ENCODE measurements at regions not wholly inside any gene's neighbourhood (a gene's known extent, or its start where the extent isn't known, plus 50 kb on each side); places are given as distances from the start of the nearest gene placed in this dataset.

DNA sequence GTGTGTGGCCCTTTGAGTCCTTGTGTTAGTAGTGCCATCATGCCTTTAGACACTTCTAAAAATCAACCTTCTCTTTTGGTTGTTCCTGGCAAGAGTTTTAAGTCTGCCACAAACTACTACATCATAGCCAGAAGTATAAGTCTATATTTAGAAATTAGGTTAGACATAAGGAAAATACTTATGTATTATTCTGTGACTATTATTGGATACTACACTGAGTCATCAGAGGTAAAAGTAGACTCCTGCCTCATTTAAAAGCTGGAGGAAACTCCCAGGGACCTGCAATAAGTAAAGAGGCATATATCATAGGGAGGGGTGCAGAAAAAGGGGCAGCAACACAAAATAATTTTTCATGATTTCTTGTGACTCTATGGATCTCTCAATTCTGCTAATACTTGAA lies 99.4 kb upstream of the OSR1 start:
- no peak for TF ChIP-seq ARNT (IDR thresholded peaks at IDR 0.05)
- no peak for TF ChIP-seq L3MBTL2 (conservative IDR thresholded peaks at IDR 0.05)
- TF ChIP-seq, protein P1, sequence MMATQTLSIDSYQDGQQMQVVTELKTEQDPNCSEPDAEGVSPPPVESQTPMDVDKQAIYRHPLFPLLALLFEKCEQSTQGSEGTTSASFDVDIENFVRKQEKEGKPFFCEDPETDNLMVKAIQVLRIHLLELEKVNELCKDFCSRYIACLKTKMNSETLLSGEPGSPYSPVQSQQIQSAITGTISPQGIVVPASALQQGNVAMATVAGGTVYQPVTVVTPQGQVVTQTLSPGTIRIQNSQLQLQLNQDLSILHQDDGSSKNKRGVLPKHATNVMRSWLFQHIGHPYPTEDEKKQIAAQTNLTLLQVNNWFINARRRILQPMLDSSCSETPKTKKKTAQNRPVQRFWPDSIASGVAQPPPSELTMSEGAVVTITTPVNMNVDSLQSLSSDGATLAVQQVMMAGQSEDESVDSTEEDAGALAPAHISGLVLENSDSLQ (IDR thresholded peaks at IDR 0.05) = no peak
- no peak for TF ChIP-seq SP1 (IDR thresholded peaks at IDR 0.05)
- no peak for TF ChIP-seq SUZ12 (IDR thresholded peaks at IDR 0.05)
- no peak for TF ChIP-seq LEF1 (IDR thresholded peaks at IDR 0.05; ENCODE audit: borderline replicate concordance)
- TF ChIP-seq TARDBP (IDR thresholded peaks at IDR 0.05) = no peak
- TF ChIP-seq ZNF384 (IDR thresholded peaks at IDR 0.05) = no peak
- no peak for TF ChIP-seq NFRKB (IDR thresholded peaks at IDR 0.05)
- no peak for TF ChIP-seq FOXA1 (IDR thresholded peaks at IDR 0.05)
- TF ChIP-seq ELF4 (IDR thresholded peaks at IDR 0.05) = no peak
- no peak for TF ChIP-seq FOXM1 (IDR thresholded peaks at IDR 0.05; ENCODE audit: borderline replicate concordance)
- TF ChIP-seq HDGF (IDR thresholded peaks at IDR 0.05; ENCODE audit: borderline replicate concordance) = no peak
- no peak for TF ChIP-seq FOXK2 (IDR thresholded peaks at IDR 0.05)
- no peak for TF ChIP-seq BHLHE40 (IDR thresholded peaks at IDR 0.05; ENCODE audit: borderline replicate concordance)
- no peak for TF ChIP-seq CTBP1 (IDR thresholded peaks at IDR 0.05; ENCODE audit: borderline replicate concordance)
- CTCF ChIA-PET = interaction anchor here (0.9 kb wide), 1 partner anchor 470 kb away, joined by 3 read pairs; no protein-coding TSS in a partner anchor
- POLR2A ChIA-PET = no interaction called here
- DNase-seq (ENCODE audit: extremely low spot score) = no peak

DNA sequence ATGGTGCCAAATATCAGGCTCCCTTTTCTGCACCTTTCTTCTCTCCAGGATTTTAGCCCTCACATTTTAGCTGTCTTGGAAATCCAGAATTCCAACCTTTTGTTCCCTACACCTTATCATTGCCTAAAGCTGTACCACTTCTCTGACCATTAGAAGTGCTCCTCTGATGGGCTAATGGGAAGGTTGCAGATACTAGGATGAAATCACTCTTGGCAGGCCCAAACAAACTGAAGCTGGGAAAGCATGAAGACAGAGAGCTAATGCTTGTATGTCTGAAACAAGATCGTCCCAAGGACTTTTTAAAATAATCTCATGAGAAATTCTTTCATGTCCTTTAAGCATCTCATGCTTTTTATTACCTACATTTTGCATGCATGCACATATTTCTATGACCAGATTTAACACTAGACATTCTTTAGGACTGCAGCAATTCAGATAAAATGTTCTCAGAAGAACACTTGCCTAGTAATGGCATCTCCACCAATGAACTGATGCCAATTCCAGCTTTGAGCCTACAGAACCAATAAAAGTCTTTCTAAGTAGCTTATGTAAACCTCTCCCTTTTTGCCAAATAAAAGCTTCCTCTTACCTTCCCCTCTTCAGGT lies 98.4 kb upstream of the OSR1 start:
- ChIA-PET POLR2A (no interaction called here), CTCF (no interaction called here)
- DNase-seq (ENCODE audit: extremely low spot score) = no peak
- TF ChIP-seq ELF4 (IDR thresholded peaks at IDR 0.05) = no peak
- no peak for TF ChIP-seq ARNT (IDR thresholded peaks at IDR 0.05)
- no peak for TF ChIP-seq ZNF384 (IDR thresholded peaks at IDR 0.05)
- no peak for TF ChIP-seq FOXK2 (IDR thresholded peaks at IDR 0.05)
- TF ChIP-seq, protein P1 (IDR thresholded peaks at IDR 0.05) = no peak
- no peak for TF ChIP-seq BHLHE40 (IDR thresholded peaks at IDR 0.05; ENCODE audit: borderline replicate concordance)
- TF ChIP-seq CTBP1 (IDR thresholded peaks at IDR 0.05; ENCODE audit: borderline replicate concordance) = no peak
- TF ChIP-seq SUZ12 (IDR thresholded peaks at IDR 0.05) = no peak
- TF ChIP-seq NFRKB (IDR thresholded peaks at IDR 0.05) = no peak
- no peak for TF ChIP-seq LEF1 (IDR thresholded peaks at IDR 0.05; ENCODE audit: borderline replicate concordance)
- TF ChIP-seq FOXM1 (IDR thresholded peaks at IDR 0.05; ENCODE audit: borderline replicate concordance) = no peak
- no peak for TF ChIP-seq HDGF (IDR thresholded peaks at IDR 0.05; ENCODE audit: borderline replicate concordance)
- no peak for TF ChIP-seq TARDBP (IDR thresholded peaks at IDR 0.05)
- no peak for TF ChIP-seq L3MBTL2 (conservative IDR thresholded peaks at IDR 0.05)
- TF ChIP-seq FOXA1 (IDR thresholded peaks at IDR 0.05) = no peak
- TF ChIP-seq SP1 (IDR thresholded peaks at IDR 0.05) = no peak

DNA sequence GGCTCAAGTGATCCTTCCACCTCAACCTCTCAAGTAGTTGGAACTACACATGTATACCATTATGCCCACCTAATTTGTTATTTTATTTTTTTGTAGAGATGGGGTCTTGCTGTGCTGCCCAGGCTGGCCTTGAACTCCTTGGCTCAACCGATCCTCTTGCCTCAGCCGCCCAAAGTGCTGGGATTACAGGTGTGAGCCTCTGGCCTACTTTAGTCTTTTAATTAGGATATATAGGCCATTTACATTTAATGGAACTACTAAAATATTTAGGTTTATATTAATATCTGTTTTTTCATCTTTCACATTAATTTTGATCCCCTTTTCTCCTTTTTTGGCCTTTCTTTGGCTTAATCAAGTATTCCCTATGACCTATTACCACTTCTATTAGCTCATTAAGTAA lies 95.7 kb upstream of the OSR1 start:
- POLR2A ChIA-PET = no interaction called here
- TF ChIP-seq ARNT (IDR thresholded peaks at IDR 0.05) (no peak), TARDBP (IDR thresholded peaks at IDR 0.05) (no peak), NFRKB (IDR thresholded peaks at IDR 0.05) (no peak), BHLHE40 (IDR thresholded peaks at IDR 0.05; ENCODE audit: borderline replicate concordance) (no peak), CTBP1 (IDR thresholded peaks at IDR 0.05; ENCODE audit: borderline replicate concordance) (no peak), FOXA1 (IDR thresholded peaks at IDR 0.05) (no peak), SUZ12 (IDR thresholded peaks at IDR 0.05) (no peak), LEF1 (IDR thresholded peaks at IDR 0.05; ENCODE audit: borderline replicate concordance) (no peak), FOXK2 (IDR thresholded peaks at IDR 0.05) (no peak), FOXM1 (IDR thresholded peaks at IDR 0.05; ENCODE audit: borderline replicate concordance) (no peak), SP1 (IDR thresholded peaks at IDR 0.05) (no peak), HDGF (IDR thresholded peaks at IDR 0.05; ENCODE audit: borderline replicate concordance) (no peak), ZNF384 (IDR thresholded peaks at IDR 0.05) (no peak), L3MBTL2 (conservative IDR thresholded peaks at IDR 0.05) (no peak), ELF4 (IDR thresholded peaks at IDR 0.05) (no peak)
- TF ChIP-seq, protein P1 (IDR thresholded peaks at IDR 0.05) = no peak
- CTCF ChIA-PET = no interaction called here
- DNase-seq (ENCODE audit: extremely low spot score) = no peak

DNA sequence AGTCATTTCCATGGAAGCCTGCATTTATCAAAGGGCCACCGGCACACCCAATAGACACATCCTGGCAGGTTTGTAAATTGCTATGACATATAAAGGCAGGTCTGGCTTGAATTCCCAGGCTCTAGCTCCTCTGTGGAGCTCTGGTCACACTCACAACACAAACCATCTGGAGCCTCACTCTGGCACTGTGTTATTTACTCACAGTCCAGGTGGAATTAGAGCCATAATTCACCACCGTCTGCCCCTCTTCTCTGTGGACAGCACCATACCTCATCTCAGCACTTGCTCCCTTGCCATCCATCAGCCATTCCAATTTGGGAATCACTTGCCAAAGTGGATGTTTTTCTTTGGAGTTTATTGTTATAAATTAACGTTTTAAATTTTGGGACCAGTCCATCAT lies 84.3 kb upstream of the OSR1 start:
- TF ChIP-seq HDGF (IDR thresholded peaks at IDR 0.05; ENCODE audit: borderline replicate concordance) = no peak
- TF ChIP-seq, protein P1 (IDR thresholded peaks at IDR 0.05) = no peak
- no peak for TF ChIP-seq SUZ12 (IDR thresholded peaks at IDR 0.05)
- no peak for TF ChIP-seq BHLHE40 (IDR thresholded peaks at IDR 0.05; ENCODE audit: borderline replicate concordance)
- TF ChIP-seq LEF1 (IDR thresholded peaks at IDR 0.05; ENCODE audit: borderline replicate concordance) = no peak
- TF ChIP-seq ZNF384 (IDR thresholded peaks at IDR 0.05) = no peak
- TF ChIP-seq SP1 (IDR thresholded peaks at IDR 0.05) = no peak
- TF ChIP-seq CTBP1 (IDR thresholded peaks at IDR 0.05; ENCODE audit: borderline replicate concordance) = no peak
- TF ChIP-seq FOXM1 (IDR thresholded peaks at IDR 0.05; ENCODE audit: borderline replicate concordance) = no peak
- no peak for TF ChIP-seq ARNT (IDR thresholded peaks at IDR 0.05)
- TF ChIP-seq L3MBTL2 (conservative IDR thresholded peaks at IDR 0.05) = no peak
- no peak for TF ChIP-seq ELF4 (IDR thresholded peaks at IDR 0.05)
- TF ChIP-seq FOXK2 (IDR thresholded peaks at IDR 0.05) = no peak
- no peak for TF ChIP-seq TARDBP (IDR thresholded peaks at IDR 0.05)
- TF ChIP-seq NFRKB (IDR thresholded peaks at IDR 0.05) = no peak
- TF ChIP-seq FOXA1 (IDR thresholded peaks at IDR 0.05) = no peak
- POLR2A ChIA-PET = no interaction called here
- CTCF ChIA-PET = no interaction called here
- DNase-seq (ENCODE audit: extremely low spot score) = no peak

DNA sequence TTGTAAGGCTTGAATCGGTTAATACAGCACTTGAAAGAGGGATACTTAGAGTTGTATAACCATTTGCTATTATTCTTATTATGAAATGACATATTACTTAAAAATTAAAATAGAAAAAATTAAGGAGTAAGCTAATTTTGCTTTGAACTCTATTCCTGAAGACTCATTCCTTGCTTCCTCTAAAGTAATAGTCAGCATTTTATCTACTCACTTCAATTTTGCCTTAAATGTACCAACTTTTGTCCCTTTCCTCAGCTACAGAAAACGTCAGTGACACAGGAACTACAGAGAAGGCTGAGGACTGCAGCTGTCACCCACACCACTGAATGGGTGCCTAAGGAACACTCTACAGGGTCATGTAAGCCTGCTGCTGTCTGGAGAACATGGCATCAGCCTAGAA lies 80.7 kb upstream of the OSR1 start:
- ChIA-PET CTCF (no interaction called here), POLR2A (no interaction called here)
- no peak for DNase-seq (ENCODE audit: extremely low spot score)
- TF ChIP-seq FOXA1 (IDR thresholded peaks at IDR 0.05) = no peak
- no peak for TF ChIP-seq ARNT (IDR thresholded peaks at IDR 0.05)
- no peak for TF ChIP-seq TARDBP (IDR thresholded peaks at IDR 0.05)
- no peak for TF ChIP-seq CTBP1 (IDR thresholded peaks at IDR 0.05; ENCODE audit: borderline replicate concordance)
- TF ChIP-seq SUZ12 (IDR thresholded peaks at IDR 0.05) = no peak
- no peak for TF ChIP-seq LEF1 (IDR thresholded peaks at IDR 0.05; ENCODE audit: borderline replicate concordance)
- TF ChIP-seq FOXM1 (IDR thresholded peaks at IDR 0.05; ENCODE audit: borderline replicate concordance) = no peak
- TF ChIP-seq, protein P1 (IDR thresholded peaks at IDR 0.05) = no peak
- no peak for TF ChIP-seq L3MBTL2 (conservative IDR thresholded peaks at IDR 0.05)
- no peak for TF ChIP-seq NFRKB (IDR thresholded peaks at IDR 0.05)
- no peak for TF ChIP-seq ZNF384 (IDR thresholded peaks at IDR 0.05)
- TF ChIP-seq HDGF (IDR thresholded peaks at IDR 0.05; ENCODE audit: borderline replicate concordance) = no peak
